Suppressor macrophage (primary cell): ENCODE measurements at regions not wholly inside any gene's neighbourhood (a gene's known extent, or its start where the extent isn't known, plus 50 kb on each side); places are given as distances from the start of the nearest gene placed in this dataset.

ENCODE experiments used
- DNase-seq, 4 experiments: peaks; one replicate each; pipeline ENCODE4 v3.0.0-alpha.2; 2020 to 2022

- DNase-seq = no peak
Observed at GRCh38 chr1:79448426-79448825, 441.9 kb upstream of the ADGRL4 start.

GRCh38 chr1:79441238-79441637 is 434.7 kb upstream of the ADGRL4 start:
- DNase-seq = no peak

GRCh38 chr1:79437540-79437939 is 431.0 kb upstream of the ADGRL4 start:
- DNase-seq = no peak

- no peak for DNase-seq
Observed at GRCh38 chr1:79431340-79431739, 424.8 kb upstream of the ADGRL4 start.

GRCh38 chr1:79430437-79430836 is 423.9 kb upstream of the ADGRL4 start:
- no peak for DNase-seq

GRCh38 chr1:79422726-79423125 is 416.2 kb upstream of the ADGRL4 start:
- no peak for DNase-seq

GRCh38 chr1:79398501-79398900 is 392.0 kb upstream of the ADGRL4 start:
- no peak for DNase-seq

GRCh38 chr1:79396901-79397300 is 390.4 kb upstream of the ADGRL4 start:
- DNase-seq = no peak

GRCh38 chr1:79388694-79389361 is 382.3 kb upstream of the ADGRL4 start:
- DNase-seq = no peak

GRCh38 chr1:79386730-79387129 is 380.2 kb upstream of the ADGRL4 start:
- DNase-seq = no peak

- DNase-seq = no peak
Observed at GRCh38 chr1:79380078-79380477, 373.5 kb upstream of the ADGRL4 start.

- DNase-seq = no peak
Observed at GRCh38 chr1:79376106-79376505, 369.6 kb upstream of the ADGRL4 start.

- no peak for DNase-seq
Observed at GRCh38 chr1:79375352-79375751, 368.8 kb upstream of the ADGRL4 start.

- DNase-seq = no peak
Observed at GRCh38 chr1:79374397-79374796, 367.9 kb upstream of the ADGRL4 start.

GRCh38 chr1:79373481-79374125 is 367.1 kb upstream of the ADGRL4 start:
- DNase-seq = no peak

- DNase-seq = no peak
Observed at GRCh38 chr1:79371802-79372201, 365.3 kb upstream of the ADGRL4 start.

- no peak for DNase-seq
Observed at GRCh38 chr1:79369091-79369490, 362.6 kb upstream of the ADGRL4 start.

GRCh38 chr1:79364896-79365295 is 358.4 kb upstream of the ADGRL4 start:
- DNase-seq = no peak

- no peak for DNase-seq
Observed at GRCh38 chr1:79363430-79363829, 356.9 kb upstream of the ADGRL4 start.

- no peak for DNase-seq
Observed at GRCh38 chr1:79362470-79362869, 355.9 kb upstream of the ADGRL4 start.

GRCh38 chr1:79355090-79355489 is 348.6 kb upstream of the ADGRL4 start:
- no peak for DNase-seq

GRCh38 chr1:79353224-79353623 is 346.7 kb upstream of the ADGRL4 start:
- DNase-seq = peak; percentile 29 to 53 (median 41)

- no peak for DNase-seq
Observed at GRCh38 chr1:79326875-79327274, 320.3 kb upstream of the ADGRL4 start.

GRCh38 chr1:79325705-79326104 is 319.2 kb upstream of the ADGRL4 start:
- no peak for DNase-seq

GRCh38 chr1:79325126-79325525 is 318.6 kb upstream of the ADGRL4 start:
- no peak for DNase-seq
